Common myeloid progenitor, CD34-positive (primary cell): ENCODE measurements at regions not wholly inside any gene's neighbourhood (a gene's known extent, or its start where the extent isn't known, plus 50 kb on each side); places are given as distances from the start of the nearest gene placed in this dataset.

ENCODE experiments used
- CTCF ChIA-PET: fragments of 350-600 bp; sonication (Branson Sonifier 250); formaldehyde crosslinking; loops from one replicate; lab custom pipeline; 2021; ENCODE audit warnings: antibody characterized with exemption; lab: Charles Lee
- POLR2A ChIA-PET: fragments of 350-600 bp; sonication (Branson Sonifier 250); formaldehyde crosslinking; loops from one replicate; lab custom pipeline; 2021; ENCODE audit warnings: antibody characterized with exemption; lab: Charles Lee
- DNase-seq, 3 donors: peaks; one replicate each; pipeline versions ENCODE4 v3.0.0 to v3.0.0-alpha.2; 2013
- H3K27ac ChIP-seq, 2 experiments: 1 replicate in 1 of 2; 2 replicates in 1 of 2; pipeline ENCODE4 v1.7.0; 2013; ENCODE audit warnings: inconsistent platforms in 2 of 2, low read length in 2 of 2, mild to moderate bottlenecking in 2 of 2, low read depth in 1 of 2, moderate library complexity in 1 of 2; ENCODE audit not compliant: severe bottlenecking in 2 of 2, insufficient read depth in 1 of 2, poor library complexity in 1 of 2
- H3K27me3 ChIP-seq, 5 experiments: replicated peaks in 2 of 5; 1 replicate in 3 of 5; 2 replicates in 2 of 5; pipeline versions ENCODE4 v1.6.1 to v1.7.0; 2013; ENCODE audit warnings: low read length in 4 of 5, mild to moderate bottlenecking in 2 of 5, moderate library complexity in 2 of 5, inconsistent platforms in 1 of 5; ENCODE audit not compliant: insufficient read depth in 5 of 5, control insufficient read depth in 4 of 5
- H3K36me3 ChIP-seq, 4 experiments: 1 replicate in 2 of 4; 2 replicates in 2 of 4; pipeline versions ENCODE4 v1.6.1 to v1.7.0; 2013; ENCODE audit warnings: low read length in 3 of 4, control low read depth in 1 of 4, mild to moderate bottlenecking in 1 of 4; ENCODE audit not compliant: control insufficient read depth in 4 of 4, insufficient read depth in 4 of 4
- H3K4me1 ChIP-seq, 4 experiments: 1 replicate in 3 of 4; 2 replicates in 1 of 4; pipeline versions ENCODE4 v1.6.1 to v1.7.1; 2013; ENCODE audit warnings: low read length in 3 of 4, mild to moderate bottlenecking in 3 of 4, control low read depth in 1 of 4, inconsistent platforms in 1 of 4, moderate library complexity in 1 of 4; ENCODE audit not compliant: control insufficient read depth in 4 of 4, insufficient read depth in 4 of 4; ENCODE audit errors: control extremely low read depth in 1 of 4
- H3K4me3 ChIP-seq, 7 experiments: 1 replicate in 4 of 7; 2 replicates in 3 of 7; pipeline versions ENCODE4 v1.5.1 to v1.7.0; 2013; ENCODE audit warnings: mild to moderate bottlenecking in 7 of 7, low read length in 6 of 7, moderate library complexity in 6 of 7, inconsistent platforms in 2 of 7, low read depth in 2 of 7, control low read depth in 1 of 7; ENCODE audit not compliant: insufficient read depth in 4 of 7, control insufficient read depth in 1 of 7; ENCODE audit errors: extremely low read depth in 1 of 7
- H3K9me3 ChIP-seq, 5 experiments: 1 replicate in 4 of 5; 2 replicates in 1 of 5; pipeline versions ENCODE4 v1.6.1 to v1.7.1; 2013; ENCODE audit warnings: low read length in 4 of 5, mild to moderate bottlenecking in 2 of 5, inconsistent platforms in 1 of 5, low read depth in 1 of 5, moderate library complexity in 1 of 5; ENCODE audit not compliant: control insufficient read depth in 4 of 5, insufficient read depth in 2 of 5; ENCODE audit errors: control extremely low read depth in 1 of 5
- WGBS: methylation state at CpG from one replicate; pipeline ENCODE4 v1.1.5; 2013; ENCODE audit not compliant: insufficient coverage; 5-methylcytosine and 5-hydroxymethylcytosine counted together

DNA sequence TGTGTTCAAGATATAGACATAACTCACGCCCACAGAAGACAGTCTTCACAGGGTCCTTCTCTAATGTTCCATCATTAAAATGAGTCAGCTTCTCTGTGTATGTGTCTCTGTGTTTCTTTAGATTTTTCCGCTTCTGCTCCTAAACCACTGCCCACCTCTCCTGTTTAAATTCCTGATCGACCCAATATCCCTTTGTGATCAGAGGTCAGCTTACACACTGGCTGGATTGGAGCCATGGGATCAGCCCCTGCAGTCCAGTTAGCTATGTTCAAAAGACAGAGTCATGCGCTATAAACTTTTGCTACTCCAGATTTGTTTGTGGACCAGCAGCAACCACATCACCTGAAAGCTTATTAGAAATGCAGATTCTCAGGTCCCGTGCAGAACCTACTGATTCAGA is 229.2 kb downstream of the C1D start:
- no peak for DNase-seq
- Histone ChIP-seq H3K4me1 (no peaks in the 10 kb centered on the region), H3K36me3 (no peaks in the 10 kb centered on the region), H3K4me3 (no peak overlapping the region), H3K9me3 (no peaks in the 10 kb centered on the region), H3K27me3 (peaks cover 0 to 2% (median 0%) of the 10 kb centered on the region in 5 experiments), H3K27ac (no peak overlapping the region)
- ChIA-PET CTCF (interaction anchor here (1.7 kb wide), 1 partner anchor 10 kb away, joined by 5 read pairs; no protein-coding TSS in a partner anchor), POLR2A (no interaction called here)
- 90% methylated on average over 3 of the region's 5 CpGs for WGBS

- peaks cover 0 to 2% (median 0%) of the 10 kb centered on the region in 5 experiments for H3K27me3 ChIP-seq
- H3K27ac ChIP-seq: no peak overlapping the region
- CTCF ChIA-PET: interaction anchor here (0.6 to 1.7 kb wide), 2 partner anchors 9 to 1045 kb away, joined by 3 to 5 read pairs; no protein-coding TSS in a partner anchor
- WGBS: no CpG with 5 or more reads among the region's 7 CpGs
- H3K9me3 ChIP-seq: no peaks in the 10 kb centered on the region
- no peaks in the 10 kb centered on the region for H3K36me3 ChIP-seq
- POLR2A ChIA-PET: no interaction called here
- H3K4me1 ChIP-seq: no peaks in the 10 kb centered on the region
- DNase-seq: no peak
- no peak overlapping the region for H3K4me3 ChIP-seq
Measured at GRCh38 chr2:67834482-67834881, 228.3 kb downstream of the C1D start.

GRCh38 chr2:67835266-67835665 is 227.5 kb downstream of the C1D start:
- Histone ChIP-seq H3K4me1 (no peaks in the 10 kb centered on the region), H3K4me3 (no peak overlapping the region), H3K36me3 (no peaks in the 10 kb centered on the region), H3K27me3 (peaks cover 0 to 2% (median 0%) of the 10 kb centered on the region in 5 experiments), H3K9me3 (no peaks in the 10 kb centered on the region), H3K27ac (no peak overlapping the region)
- POLR2A ChIA-PET: no interaction called here
- no peak for DNase-seq
- WGBS: 100% methylated on average over 3 of the region's 3 CpGs
- CTCF ChIA-PET: interaction anchor here (0.6 kb wide), 1 partner anchor 1046 kb away, joined by 3 read pairs; no protein-coding TSS in a partner anchor

- H3K4me3 ChIP-seq: no peak overlapping the region
- DNase-seq: no peak
- POLR2A ChIA-PET: no interaction called here
- WGBS: 89% methylated on average over 5 of the region's 5 CpGs
- H3K36me3 ChIP-seq: no peaks in the 10 kb centered on the region
- H3K4me1 ChIP-seq: no peaks in the 10 kb centered on the region
- H3K9me3 ChIP-seq: no peaks in the 10 kb centered on the region
- no peak overlapping the region for H3K27ac ChIP-seq
- peaks cover 0 to 2% (median 0%) of the 10 kb centered on the region in 5 experiments for H3K27me3 ChIP-seq
- CTCF ChIA-PET: interaction anchor here (0.6 to 4.5 kb wide), 5 partner anchors 9 to 192 kb away, joined by 3 to 36 read pairs (median 3); no protein-coding TSS in a partner anchor
Measured at GRCh38 chr2:67836866-67837265, 225.9 kb downstream of the C1D start.

- ChIA-PET CTCF (interaction anchor here (2.5 to 4.5 kb wide), 2 partner anchors 8 to 104 kb away, joined by 13 to 36 read pairs; no protein-coding TSS in a partner anchor), POLR2A (no interaction called here)
- Histone ChIP-seq H3K9me3 (no peaks in the 10 kb centered on the region), H3K27ac (no peak overlapping the region), H3K4me1 (no peaks in the 10 kb centered on the region), H3K36me3 (no peaks in the 10 kb centered on the region), H3K27me3 (peaks cover 0 to 12% (median 2%) of the 10 kb centered on the region in 5 experiments), H3K4me3 (no peak overlapping the region)
- no CpG with 5 or more reads among the region's 3 CpGs for WGBS
- DNase-seq: no peak
Measured at GRCh38 chr2:67838205-67838604, 224.6 kb downstream of the C1D start.

DNA sequence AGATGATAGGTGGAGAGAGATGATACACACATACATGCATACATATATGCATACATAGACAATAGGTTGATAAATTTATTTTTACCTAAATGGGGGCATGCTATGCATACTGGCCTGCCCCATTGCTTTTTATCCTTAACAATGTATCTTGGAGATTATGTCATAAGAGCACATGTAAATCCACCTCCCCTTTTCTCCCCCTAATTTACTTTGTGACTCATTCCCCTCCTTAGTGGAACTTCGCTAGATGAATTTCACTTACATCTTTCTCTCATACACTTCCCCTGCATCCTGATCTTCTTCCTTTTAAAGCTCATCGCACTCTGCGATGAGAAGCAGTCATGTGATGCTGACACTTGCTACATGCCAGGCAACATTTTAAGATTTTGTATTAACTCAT is 223.6 kb downstream of the C1D start:
- Histone ChIP-seq H3K9me3 (no peaks in the 10 kb centered on the region), H3K4me1 (no peaks in the 10 kb centered on the region), H3K36me3 (no peaks in the 10 kb centered on the region), H3K27me3 (peaks cover 0 to 17% (median 2%) of the 10 kb centered on the region in 5 experiments), H3K4me3 (no peak overlapping the region), H3K27ac (no peak overlapping the region)
- 96% methylated on average over 3 of the region's 3 CpGs for WGBS
- POLR2A ChIA-PET: no interaction called here
- DNase-seq: no peak
- CTCF ChIA-PET: interaction anchor here (1.0 to 4.5 kb wide), 5 partner anchors 14 to 1251 kb away, joined by 3 to 36 read pairs (median 4); no protein-coding TSS in a partner anchor

DNA sequence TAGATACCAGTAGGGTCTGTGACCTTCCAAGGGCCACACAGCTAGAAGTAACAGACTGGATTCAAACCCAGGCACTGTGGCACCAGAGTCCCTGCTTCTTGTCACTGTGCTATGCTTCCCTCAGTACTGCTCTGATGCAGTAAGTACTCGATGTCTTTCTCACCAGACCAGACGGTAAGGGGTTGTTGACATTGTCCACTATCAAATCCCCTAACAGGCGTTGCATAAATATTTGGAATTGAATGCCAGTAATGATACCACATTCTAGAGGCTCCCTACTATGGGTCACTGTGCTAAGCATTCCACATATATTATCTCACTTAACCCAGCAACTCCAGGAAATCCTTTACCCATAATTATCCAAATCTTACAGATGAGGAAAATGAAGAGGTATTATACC is 223.1 kb downstream of the C1D start:
- DNase-seq: no peak
- Histone ChIP-seq H3K9me3 (no peaks in the 10 kb centered on the region), H3K4me3 (no peak overlapping the region), H3K4me1 (no peaks in the 10 kb centered on the region), H3K36me3 (no peaks in the 10 kb centered on the region), H3K27ac (no peak overlapping the region), H3K27me3 (peaks cover 0 to 19% (median 2%) of the 10 kb centered on the region in 5 experiments)
- no CpG with 5 or more reads among the region's 3 CpGs for whole genome bisulfite sequencing
- CTCF ChIA-PET: interaction anchor here (0.9 to 4.5 kb wide), 8 partner anchors 10 to 1252 kb away, joined by 3 to 36 read pairs (median 4); no protein-coding TSS in a partner anchor
- POLR2A ChIA-PET: no interaction called here
